Fibroblast of mammary gland (primary cell): ENCODE measurements at regions not wholly inside any gene's neighbourhood (a gene's known extent, or its start where the extent isn't known, plus 50 kb on each side); places are given as distances from the start of the nearest gene placed in this dataset.
"Not testable (repeated sequence)": the region's sequence is repeated elsewhere in the genome, so short reads cannot be mapped to it uniquely, and the experiment has no call there.

ENCODE experiments used
- DNase-seq: peaks from one replicate; pipeline ENCODE4 v3.0.0-alpha.2; 2010; ENCODE audit warnings: low read depth
- H3K4me3 ChIP-seq: 2 replicates; pipeline ENCODE4 v1.5.1; 2011; ENCODE audit warnings: low read depth, mild to moderate bottlenecking, low read length, moderate library complexity; ENCODE audit not compliant: control insufficient read depth
- TF ChIP-seq, protein P1 (sequence below): conservative IDR thresholded peaks from 2 replicates; pipeline ENCODE4 v1.5.1; 2011; ENCODE audit warnings: low read depth, low read length, inconsistent platforms; ENCODE audit not compliant: control insufficient read depth, insufficient read depth

DNA sequence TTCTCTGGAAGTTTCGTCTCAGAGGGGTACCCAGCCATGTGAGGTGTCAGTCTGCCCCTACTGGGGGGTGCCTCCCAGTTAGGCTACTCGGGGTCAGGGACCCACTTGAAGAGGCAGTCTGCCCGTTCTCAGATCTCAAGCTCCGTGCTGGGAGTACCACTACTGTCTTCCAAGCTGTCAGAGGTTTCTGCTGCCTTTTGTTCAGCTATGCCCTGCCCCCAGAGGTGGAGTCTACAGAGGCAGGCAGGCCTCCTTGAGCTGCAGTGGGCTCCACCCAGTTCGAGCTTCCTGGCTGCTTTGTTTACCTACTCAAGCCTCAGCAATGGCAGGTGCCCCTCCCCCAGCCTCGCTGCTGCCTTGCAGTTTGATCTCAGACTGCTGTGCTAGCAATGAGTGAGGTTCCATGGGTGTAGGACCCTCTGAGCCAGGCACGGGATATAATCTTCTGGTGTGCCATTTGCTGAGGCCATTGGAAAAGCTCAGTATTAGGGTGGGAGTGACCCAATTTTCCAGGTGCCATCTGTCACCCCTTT, 71.0 kb upstream of the SH3GLB1 start:
- H3K4me3 ChIP-seq, DNase-seq: not testable (repeated sequence)

DNA sequence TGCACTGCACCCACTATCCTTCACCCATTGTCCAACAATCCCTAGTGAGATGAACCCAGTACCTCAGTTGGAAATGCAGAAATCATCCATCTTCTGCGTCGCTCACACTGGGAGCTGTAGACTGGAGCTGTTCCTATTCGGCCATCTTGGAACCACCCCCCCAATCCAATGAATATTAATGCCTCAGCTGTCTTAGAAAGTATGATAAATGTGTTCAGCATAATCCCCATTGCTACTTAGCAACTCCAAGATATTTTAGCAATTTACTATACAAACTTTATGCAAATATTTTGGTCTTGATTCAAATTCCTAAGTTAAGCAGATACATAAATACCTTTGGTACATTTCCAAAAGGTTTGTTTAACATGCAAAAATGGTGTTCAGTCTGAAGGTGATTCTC, 70.5 kb upstream of the SH3GLB1 start:
- DNase-seq: no peak
- TF ChIP-seq, protein P1, sequence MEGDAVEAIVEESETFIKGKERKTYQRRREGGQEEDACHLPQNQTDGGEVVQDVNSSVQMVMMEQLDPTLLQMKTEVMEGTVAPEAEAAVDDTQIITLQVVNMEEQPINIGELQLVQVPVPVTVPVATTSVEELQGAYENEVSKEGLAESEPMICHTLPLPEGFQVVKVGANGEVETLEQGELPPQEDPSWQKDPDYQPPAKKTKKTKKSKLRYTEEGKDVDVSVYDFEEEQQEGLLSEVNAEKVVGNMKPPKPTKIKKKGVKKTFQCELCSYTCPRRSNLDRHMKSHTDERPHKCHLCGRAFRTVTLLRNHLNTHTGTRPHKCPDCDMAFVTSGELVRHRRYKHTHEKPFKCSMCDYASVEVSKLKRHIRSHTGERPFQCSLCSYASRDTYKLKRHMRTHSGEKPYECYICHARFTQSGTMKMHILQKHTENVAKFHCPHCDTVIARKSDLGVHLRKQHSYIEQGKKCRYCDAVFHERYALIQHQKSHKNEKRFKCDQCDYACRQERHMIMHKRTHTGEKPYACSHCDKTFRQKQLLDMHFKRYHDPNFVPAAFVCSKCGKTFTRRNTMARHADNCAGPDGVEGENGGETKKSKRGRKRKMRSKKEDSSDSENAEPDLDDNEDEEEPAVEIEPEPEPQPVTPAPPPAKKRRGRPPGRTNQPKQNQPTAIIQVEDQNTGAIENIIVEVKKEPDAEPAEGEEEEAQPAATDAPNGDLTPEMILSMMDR: no peak
- no peak overlapping the region for H3K4me3 ChIP-seq

GRCh38 chr1:86636898-86637297, 67.5 kb upstream of the SH3GLB1 start:
- no peak for DNase-seq
- TF ChIP-seq, protein P1: no peak
- no peak overlapping the region for H3K4me3 ChIP-seq

- TF ChIP-seq, protein P1: no peak
- no peak overlapping the region for H3K4me3 ChIP-seq
- no peak for DNase-seq
These were observed 64.2 kb upstream of the SH3GLB1 start for GRCh38 chr1:86640161-86640670.

GRCh38 chr1:86641318-86641717, 63.1 kb upstream of the SH3GLB1 start:
- TF ChIP-seq, protein P1: no peak
- H3K4me3 ChIP-seq: no peak overlapping the region
- DNase-seq: no peak

GRCh38 chr1:86644655-86645054, 59.7 kb upstream of the SH3GLB1 start:
- H3K4me3 ChIP-seq, DNase-seq: not testable (repeated sequence)

DNA sequence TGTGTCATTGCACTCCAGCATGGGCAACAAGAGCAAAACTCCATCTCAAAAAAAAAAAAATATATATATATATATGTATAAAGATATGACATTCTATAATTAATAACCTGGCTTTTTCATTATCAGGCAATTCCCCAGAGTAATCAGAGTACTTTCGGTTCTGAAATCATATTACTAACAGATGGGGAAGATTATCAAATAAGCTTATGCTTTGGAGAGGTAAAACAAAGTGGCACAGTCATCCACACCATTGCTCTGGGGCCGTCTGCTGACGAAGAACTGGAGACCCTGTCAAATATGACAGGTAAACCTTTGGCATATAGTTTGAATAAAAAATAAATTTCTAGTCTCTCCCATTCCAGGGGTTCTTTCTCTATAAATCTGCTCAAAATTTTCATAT, 58.5 kb upstream of the SH3GLB1 start:
- H3K4me3 ChIP-seq: no peak overlapping the region
- TF ChIP-seq, protein P1: no peak
- DNase-seq: no peak

- TF ChIP-seq, protein P1: no peak
- H3K4me3 ChIP-seq: no peak overlapping the region
These were observed 58.1 kb upstream of the SH3GLB1 start for GRCh38 chr1:86646256-86646655.

More at GRCh38 chr1:86646256-86646655, 58.1 kb upstream of the SH3GLB1 start:
- no peak for DNase-seq
